GM18526 (cell line): ENCODE measurements at regions not wholly inside any gene's neighbourhood (a gene's known extent, or its start where the extent isn't known, plus 50 kb on each side); places are given as distances from the start of the nearest gene placed in this dataset.

Experiments
- POLR2A ChIP-seq: IDR thresholded peaks from 3 replicates; pipeline ENCODE4 v1.6.1; 2011; ENCODE audit not compliant: insufficient read length; ENCODE audit errors: extremely low read depth

GRCh38 chr1:228998179-228998578 is 262.9 kb downstream of the RHOU start:
- TF ChIP-seq POLR2A: no peak

DNA sequence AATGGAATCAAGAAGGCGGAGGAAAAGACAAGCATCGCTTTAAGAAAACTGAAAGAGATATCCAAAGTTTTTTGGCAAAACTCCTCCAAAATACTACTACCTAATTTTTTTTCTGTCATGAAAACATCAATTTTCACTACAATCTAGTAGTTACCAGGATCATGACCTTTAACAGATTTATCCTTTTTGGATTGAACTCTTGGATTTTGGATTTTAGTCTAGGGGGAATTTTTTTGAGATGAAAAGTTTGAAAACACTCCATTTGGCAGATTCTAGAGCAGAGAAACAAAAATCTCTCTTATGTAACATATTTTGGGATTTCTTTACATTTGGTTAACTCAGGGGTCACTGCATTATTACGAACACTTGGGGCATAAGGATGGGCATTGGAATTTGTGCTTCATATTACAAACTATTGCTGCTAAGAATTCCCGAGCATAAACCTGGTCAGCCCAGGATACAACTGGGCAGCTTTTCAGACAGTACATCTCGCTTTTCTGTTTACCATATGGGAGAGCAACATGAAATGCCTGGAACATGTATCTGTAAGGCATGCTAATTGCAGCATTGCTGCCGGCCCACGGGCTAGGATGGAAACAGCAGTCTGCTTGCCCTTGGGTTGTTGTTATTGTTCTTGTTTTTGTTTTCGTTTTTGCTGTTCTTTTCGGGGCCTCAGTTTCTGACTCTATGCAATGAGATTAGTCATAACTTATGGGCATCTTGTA is 264.3 kb downstream of the RHOU start:
- TF ChIP-seq POLR2A: no peak

- TF ChIP-seq POLR2A: no peak
Observed at GRCh38 chr1:229000187-229000586, 264.9 kb downstream of the RHOU start.

DNA sequence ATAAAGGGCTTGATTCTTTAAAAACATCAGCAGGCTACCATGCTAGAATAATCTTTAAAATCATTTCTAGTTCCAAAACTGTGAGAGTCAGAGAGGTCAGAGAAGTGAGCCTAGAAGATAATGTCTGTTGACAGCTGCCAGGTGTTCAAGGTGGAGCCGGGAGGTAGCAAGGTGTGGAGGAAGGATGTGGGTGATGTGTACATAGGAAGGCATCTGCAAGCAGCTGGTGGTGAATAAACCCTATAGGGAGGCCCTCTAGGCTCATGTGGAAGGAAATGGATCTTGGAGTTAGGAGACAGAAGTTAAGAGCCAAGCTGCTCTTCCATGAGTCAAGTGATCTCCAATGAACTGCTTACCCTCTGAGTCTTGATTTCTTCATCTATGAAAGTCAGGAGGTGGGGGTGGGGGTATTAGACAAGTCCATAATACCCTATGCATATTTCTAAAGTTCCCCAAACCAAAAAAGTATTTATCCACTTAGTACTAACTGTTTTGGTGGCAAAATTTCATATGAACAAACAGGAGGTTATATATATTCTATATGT is 266.3 kb downstream of the RHOU start:
- no peak for TF ChIP-seq POLR2A

DNA sequence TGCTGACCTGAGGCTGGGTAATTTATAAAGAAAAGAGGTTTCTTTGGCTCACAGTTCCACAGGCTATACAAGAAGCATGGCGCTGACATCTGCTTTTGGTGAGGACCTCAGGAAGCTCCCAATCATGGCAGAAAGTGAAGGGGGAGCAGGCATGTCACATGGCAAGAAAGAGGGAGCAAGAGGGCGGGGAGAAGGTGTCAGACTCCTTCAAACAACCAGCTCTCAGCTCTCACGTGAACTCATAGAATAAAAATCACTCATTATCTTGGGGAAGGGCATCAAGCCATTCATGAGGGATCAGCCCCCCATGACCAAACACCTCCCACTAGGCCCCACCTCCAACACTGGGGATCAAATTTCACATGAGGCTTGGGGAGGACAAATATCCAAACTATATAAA is 266.8 kb downstream of the RHOU start:
- TF ChIP-seq POLR2A: no peak

- TF ChIP-seq POLR2A: no peak
Observed at GRCh38 chr1:229002451-229002960, 267.2 kb downstream of the RHOU start.

GRCh38 chr1:229003233-229004031 is 267.5 kb upstream of the RAB4A start:
- no peak for TF ChIP-seq POLR2A

DNA sequence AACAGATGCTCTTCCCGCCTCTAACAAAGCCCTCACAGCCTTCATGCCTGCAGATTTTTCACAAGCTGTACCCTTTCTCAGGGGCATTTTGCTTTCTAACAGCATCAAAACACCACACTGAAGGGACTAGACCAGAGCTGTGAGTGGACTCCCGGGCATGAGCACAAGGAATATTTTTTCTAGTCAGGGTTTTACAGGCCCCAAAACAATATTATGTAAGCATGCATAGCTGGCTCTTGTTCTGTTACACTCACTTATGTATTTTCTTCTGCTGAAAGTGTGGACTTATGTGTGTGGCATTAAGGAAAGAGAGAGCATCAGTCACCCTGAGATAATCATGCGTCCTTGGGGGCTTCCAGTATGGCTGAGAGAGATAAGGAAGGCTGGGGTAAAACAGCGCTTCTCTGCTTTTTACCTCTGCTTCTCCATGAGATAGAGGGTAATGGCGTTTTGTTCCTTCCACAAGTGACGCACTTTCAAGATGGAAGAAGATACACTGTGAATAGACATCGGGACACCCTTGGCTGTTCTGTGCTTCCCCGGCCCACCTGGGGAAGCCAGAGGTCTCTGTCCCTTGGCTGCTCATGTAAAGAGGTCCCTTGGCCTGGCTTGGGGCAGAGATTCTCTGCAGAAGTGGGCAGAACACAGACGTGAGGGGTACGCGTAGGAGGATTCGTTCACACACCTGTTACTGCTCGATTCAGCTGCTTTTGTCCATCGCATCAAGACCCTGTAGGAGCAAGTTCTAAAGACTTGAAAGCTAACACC is 266.7 kb upstream of the RAB4A start:
- no peak for TF ChIP-seq POLR2A

- no peak for TF ChIP-seq POLR2A
Observed at GRCh38 chr1:229005097-229005496, 265.8 kb upstream of the RAB4A start.

DNA sequence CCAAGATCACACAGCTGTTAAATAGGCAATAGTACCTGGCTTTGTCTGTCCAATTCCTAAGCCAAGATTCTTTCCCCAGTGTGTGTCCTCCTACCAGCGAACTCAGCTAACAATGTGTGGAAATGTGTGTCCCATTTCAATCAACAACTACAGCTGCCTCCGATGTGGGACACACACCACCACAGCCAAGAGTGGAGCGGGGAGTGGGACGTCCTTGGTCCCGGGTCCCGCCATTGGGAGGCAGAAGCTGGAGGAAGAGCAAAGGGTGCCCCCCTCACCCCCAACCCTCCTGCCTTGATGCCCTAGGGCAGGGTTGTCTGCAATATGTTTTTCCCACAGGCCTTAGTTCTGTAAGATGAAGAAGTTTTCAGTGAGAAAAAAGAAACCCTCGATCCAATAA is 265.4 kb upstream of the RAB4A start:
- TF ChIP-seq POLR2A: no peak

DNA sequence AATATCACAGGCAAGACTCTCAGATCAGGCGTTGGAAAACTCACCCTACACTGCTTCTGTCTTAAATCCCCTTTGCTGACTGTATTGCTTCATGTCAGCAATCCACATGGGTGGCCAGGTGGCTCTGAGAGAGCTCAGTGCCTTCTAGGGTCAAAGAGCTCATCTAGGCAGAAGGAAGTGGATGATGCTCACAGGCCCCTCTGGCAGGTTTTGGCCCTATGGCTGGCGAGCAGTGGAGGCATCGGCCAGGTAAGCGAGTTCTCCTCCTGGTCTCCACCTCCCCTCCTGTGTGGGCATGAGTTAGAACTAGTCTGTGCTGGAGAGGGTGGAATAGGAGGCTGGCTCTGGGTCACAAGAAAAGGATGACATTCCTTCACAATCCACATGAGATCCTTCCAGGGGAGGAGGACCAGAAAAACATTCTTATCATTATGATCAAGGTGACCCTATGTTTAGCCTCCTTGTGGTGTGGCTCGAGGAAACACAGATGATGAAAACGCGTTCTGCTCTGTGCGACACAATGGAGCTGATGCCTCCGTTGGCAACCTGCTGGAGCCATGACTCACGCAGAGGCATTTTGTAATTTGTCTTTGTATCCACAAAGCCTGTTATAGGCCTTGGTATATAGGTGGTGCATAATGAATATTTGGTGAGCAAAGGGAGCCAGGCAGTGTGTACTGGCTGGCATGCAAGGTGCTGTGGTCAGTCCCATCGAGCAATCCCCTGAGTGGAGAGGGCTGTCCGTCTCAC is 264.6 kb upstream of the RAB4A start:
- no peak for TF ChIP-seq POLR2A

GRCh38 chr1:229007167-229007566 is 263.7 kb upstream of the RAB4A start:
- no peak for TF ChIP-seq POLR2A

GRCh38 chr1:229007701-229008100 is 263.2 kb upstream of the RAB4A start:
- TF ChIP-seq POLR2A: no peak

DNA sequence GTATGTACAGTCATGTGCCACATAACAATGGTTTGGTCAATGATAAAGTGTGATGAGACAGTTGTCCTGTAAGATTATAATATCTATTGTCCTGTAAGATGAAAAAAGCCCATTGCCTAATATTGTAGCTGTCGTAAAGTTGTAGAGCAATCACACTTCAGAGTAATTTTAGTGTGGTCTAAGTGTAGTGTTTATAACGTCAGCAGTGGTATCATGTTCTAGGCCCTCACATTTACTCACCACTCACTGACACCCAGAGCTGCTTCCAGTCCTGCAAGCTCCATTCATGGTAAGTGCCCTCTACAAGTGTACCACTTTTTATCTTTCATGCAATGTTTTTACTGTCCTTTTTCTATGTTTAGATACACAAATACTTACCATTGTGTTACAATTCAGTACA is 259.9 kb upstream of the RAB4A start:
- no peak for TF ChIP-seq POLR2A

- no peak for TF ChIP-seq POLR2A
Observed at GRCh38 chr1:229012823-229013222, 258.1 kb upstream of the RAB4A start.

DNA sequence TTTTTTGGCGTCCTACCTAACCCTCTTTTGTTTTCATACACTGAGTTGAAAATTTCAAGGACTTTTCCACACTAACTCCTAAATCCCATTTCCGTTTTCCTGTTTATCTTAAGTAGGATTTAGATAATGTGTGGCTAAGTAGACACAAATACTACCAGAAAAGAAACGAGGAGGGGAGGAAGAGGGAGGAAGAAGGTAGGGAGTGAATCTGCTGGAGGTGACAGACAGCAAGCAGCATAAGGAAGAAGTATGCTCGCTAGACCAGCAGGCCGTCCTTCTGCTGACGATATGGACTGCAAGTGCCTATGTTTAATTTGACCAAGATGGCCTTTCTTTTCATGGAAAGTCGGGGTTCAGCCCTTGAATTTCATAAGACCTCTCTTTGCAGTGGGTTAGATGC is 256.9 kb upstream of the RAB4A start:
- TF ChIP-seq POLR2A: no peak
